Endometrium (tissue), 2 donors: ENCODE measurements at regions not wholly inside any gene's neighbourhood (a gene's known extent, or its start where the extent isn't known, plus 50 kb on each side); places are given as distances from the start of the nearest gene placed in this dataset.
A peak's percentile ranks its signal among the peaks of the same experiment; 100 is the strongest.
"Not testable (repeated sequence)": the region's sequence is repeated elsewhere in the genome, so short reads cannot be mapped to it uniquely, and the experiment has no call there.

Source experiments
- FAIRE-seq: peaks from 2 replicates; lab custom pipeline; 2012; peaks lifted over from hg19 to GRCh38; lab: Jason Lieb, UNC
- donor health status: control.
- donor health status: control.

- no peak for FAIRE-seq
Measured at GRCh38 chr14:80298491-80299017, 87.2 kb upstream of the DIO2 start.

GRCh38 chr14:80291101-80291500 is 79.8 kb upstream of the DIO2 start:
- FAIRE-seq, result peak; percentile 70

GRCh38 chr14:80286744-80287143 is 75.4 kb upstream of the DIO2 start:
- FAIRE-seq, result not testable (repeated sequence)

- peak; percentile 18 for FAIRE-seq
Measured at GRCh38 chr14:80278293-80279023, 67.2 kb upstream of the DIO2 start.

- FAIRE-seq, result no peak
Measured at GRCh38 chr14:80275208-80275850, 64.0 kb upstream of the DIO2 start.

- FAIRE-seq, result not testable (repeated sequence)
Measured at GRCh38 chr14:80274310-80274709, 63.0 kb upstream of the DIO2 start.

- FAIRE-seq, result no peak
Measured at GRCh38 chr14:80271389-80271788, 60.1 kb upstream of the DIO2 start.

GRCh38 chr14:80269353-80269925 is 58.1 kb upstream of the DIO2 start:
- no peak for FAIRE-seq

- no peak for FAIRE-seq
Measured at GRCh38 chr14:80266930-80267329, 55.6 kb upstream of the DIO2 start.

GRCh38 chr14:80264702-80265101 is 53.4 kb upstream of the DIO2 start:
- FAIRE-seq, result no peak
